Sigmoid colon (tissue), 6 donors: ENCODE measurements at regions not wholly inside any gene's neighbourhood (a gene's known extent, or its start where the extent isn't known, plus 50 kb on each side); places are given as distances from the start of the nearest gene placed in this dataset.

ENCODE experiments used
- DNase-seq: peaks from one replicate; pipeline ENCODE4 v3.0.0-alpha.2; 2019
- H3K27ac ChIP-seq, 4 donors: fragments of 200-600 bp; sonication (generic); one replicate each; pipeline ENCODE4 v1.5.1; 2016 to 2019; ENCODE audit warnings: mild to moderate bottlenecking in 1 of 4
- H3K27me3 ChIP-seq, 3 donors: fragments of 200-600 bp; sonication (generic); one replicate each; pipeline ENCODE4 v1.5.1; 2019; ENCODE audit warnings: mild to moderate bottlenecking in 1 of 3
- H3K36me3 ChIP-seq, 4 donors: fragments of 200-600 bp; sonication (generic); one replicate each; pipeline ENCODE4 v1.5.1; 2016 to 2019
- H3K4me1 ChIP-seq, 4 donors: fragments of 200-600 bp; sonication (generic); one replicate each; pipeline ENCODE4 v1.5.1; 2017 to 2019
- H3K4me3 ChIP-seq, 4 donors: fragments of 200-600 bp; sonication (generic); one replicate each; pipeline ENCODE4 v1.5.1; 2017 to 2019; ENCODE audit warnings: mild to moderate bottlenecking in 2 of 4, moderate library complexity in 1 of 4
- H3K9me3 ChIP-seq, 4 donors: fragments of 200-600 bp in 3 of 4; sonication (generic) in 3 of 4; one replicate each; pipeline versions ENCODE4 v1.5.1 to v1.6.1; 2013 to 2019
- EP300 ChIP-seq, 4 donors: sonication (generic); formaldehyde crosslinking; IDR thresholded peaks; one replicate each; pipeline ENCODE4 v1.6.1; 2017; ENCODE audit warnings: antibody characterized with exemption in 4 of 4
- POLR2A ChIP-seq, 2 donors: fragments of 450-650 bp; IDR thresholded peaks; one replicate each; pipeline ENCODE4 v1.6.1; 2016; ENCODE audit warnings: antibody characterized with exemption in 2 of 2, mild to moderate bottlenecking in 2 of 2, moderate library complexity in 2 of 2
- POLR2AphosphoS5 ChIP-seq, 4 donors: sonication (generic); formaldehyde crosslinking; IDR thresholded peaks; one replicate each; pipeline ENCODE4 v1.6.1; 2017; ENCODE audit warnings: antibody characterized with exemption in 4 of 4
- WGBS, 2 donors: extraction: QIAGEN DNeasy Blood & Tissue Kit; methylation state at CpG; one replicate each; pipeline ENCODE4 v1.1.7; 2013; 5-methylcytosine and 5-hydroxymethylcytosine counted together
- intact Hi-C: fragments of 100-400 bp; cut with DNase I; formaldehyde crosslinking; loops from one replicate; pipeline ENCODE4 v1.15.1; 2023
- TF ChIP-seq, protein P1 (sequence below), 4 experiments: fragments of 450-650 bp in 3 of 4; fragments of 200-600 bp in 1 of 4; IDR thresholded peaks; one replicate each; pipeline ENCODE4 v1.5.1; 2016 to 2019; ENCODE audit warnings: antibody characterized with exemption in 4 of 4, mild to moderate bottlenecking in 3 of 4, moderate library complexity in 2 of 4
- donor health status: healthy with polysubstance abuse.
- donor health status: healthy.

DNA sequence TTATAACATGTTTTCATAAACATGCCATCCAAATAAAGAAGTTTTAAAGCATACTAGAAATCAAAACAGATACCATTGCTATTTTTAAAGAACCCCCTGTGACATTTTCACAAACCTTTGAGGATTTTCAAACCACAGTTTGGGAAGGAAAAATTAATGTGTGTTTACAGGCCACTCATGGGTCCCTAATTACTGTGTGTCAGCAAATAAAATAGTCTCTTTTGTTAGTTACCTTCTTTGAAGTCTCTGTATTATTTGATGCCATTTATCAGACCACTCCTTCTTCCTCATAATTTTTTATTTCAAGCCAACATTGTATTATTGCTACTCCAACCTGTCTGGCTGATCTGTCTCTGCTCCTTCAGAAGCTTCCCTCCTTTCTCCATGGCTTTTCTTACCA is 72.6 kb upstream of the TET2 start:
- intact Hi-C loops = no loop called here
- no peak for DNase-seq
- no peak for TF ChIP-seq EP300 (IDR thresholded peaks at IDR 0.05)
- no peak for TF ChIP-seq POLR2A (IDR thresholded peaks at IDR 0.05)
- TF ChIP-seq, protein P1, sequence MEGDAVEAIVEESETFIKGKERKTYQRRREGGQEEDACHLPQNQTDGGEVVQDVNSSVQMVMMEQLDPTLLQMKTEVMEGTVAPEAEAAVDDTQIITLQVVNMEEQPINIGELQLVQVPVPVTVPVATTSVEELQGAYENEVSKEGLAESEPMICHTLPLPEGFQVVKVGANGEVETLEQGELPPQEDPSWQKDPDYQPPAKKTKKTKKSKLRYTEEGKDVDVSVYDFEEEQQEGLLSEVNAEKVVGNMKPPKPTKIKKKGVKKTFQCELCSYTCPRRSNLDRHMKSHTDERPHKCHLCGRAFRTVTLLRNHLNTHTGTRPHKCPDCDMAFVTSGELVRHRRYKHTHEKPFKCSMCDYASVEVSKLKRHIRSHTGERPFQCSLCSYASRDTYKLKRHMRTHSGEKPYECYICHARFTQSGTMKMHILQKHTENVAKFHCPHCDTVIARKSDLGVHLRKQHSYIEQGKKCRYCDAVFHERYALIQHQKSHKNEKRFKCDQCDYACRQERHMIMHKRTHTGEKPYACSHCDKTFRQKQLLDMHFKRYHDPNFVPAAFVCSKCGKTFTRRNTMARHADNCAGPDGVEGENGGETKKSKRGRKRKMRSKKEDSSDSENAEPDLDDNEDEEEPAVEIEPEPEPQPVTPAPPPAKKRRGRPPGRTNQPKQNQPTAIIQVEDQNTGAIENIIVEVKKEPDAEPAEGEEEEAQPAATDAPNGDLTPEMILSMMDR (IDR thresholded peaks at IDR 0.05) = no peak
- TF ChIP-seq POLR2AphosphoS5 (IDR thresholded peaks at IDR 0.05) = no peak
- Histone ChIP-seq H3K9me3 (no peaks in the 10 kb centered on the region), H3K4me1 (no peaks in the 10 kb centered on the region), H3K27ac (no peak overlapping the region), H3K36me3 (no peaks in the 10 kb centered on the region), H3K27me3 (no peaks in the 10 kb centered on the region), H3K4me3 (no peak overlapping the region)

DNA sequence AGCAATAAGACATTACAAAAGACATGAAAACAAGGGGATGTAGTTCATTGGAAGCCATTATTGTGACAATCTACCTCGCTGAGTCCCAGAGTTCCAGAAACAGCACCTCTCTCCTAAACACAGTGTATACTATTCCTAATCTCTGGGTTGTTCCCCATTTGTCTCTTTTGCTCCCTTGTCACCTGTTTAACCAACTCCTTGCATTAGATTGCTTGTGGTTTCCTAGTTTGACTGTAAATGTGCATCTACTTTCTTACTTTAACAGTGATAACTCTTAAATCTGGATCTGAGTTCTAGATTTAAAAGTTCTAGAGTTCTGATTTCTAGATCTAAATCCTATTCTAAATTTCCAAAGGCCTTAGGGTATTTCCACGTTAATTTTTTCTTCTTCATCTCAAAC is 71.6 kb upstream of the TET2 start:
- no peak for TF ChIP-seq EP300 (IDR thresholded peaks at IDR 0.05)
- TF ChIP-seq POLR2AphosphoS5 (IDR thresholded peaks at IDR 0.05) = no peak
- TF ChIP-seq, protein P1 (IDR thresholded peaks at IDR 0.05) = no peak
- no peak for TF ChIP-seq POLR2A (IDR thresholded peaks at IDR 0.05)
- H3K27me3 ChIP-seq = no peaks in the 10 kb centered on the region
- no peak overlapping the region for H3K4me3 ChIP-seq
- no peaks in the 10 kb centered on the region for H3K36me3 ChIP-seq
- 65 to 70% methylated on average over 2 of the region's 2 CpGs for WGBS, 2 donors
- H3K9me3 ChIP-seq = no peaks in the 10 kb centered on the region
- intact Hi-C loops = no loop called here
- H3K4me1 ChIP-seq = no peaks in the 10 kb centered on the region
- H3K27ac ChIP-seq = no peak overlapping the region
- DNase-seq = no peak

- Histone ChIP-seq H3K27ac (peak overlapping the region in 2 of 4 donors; percentile 3 to 41), H3K36me3 (no peaks in the 10 kb centered on the region), H3K4me1 (peaks cover 0 to 25% (median 8%) of the 10 kb centered on the region in 4 donors), H3K27me3 (no peaks in the 10 kb centered on the region), H3K4me3 (peak overlapping the region in 2 of 4 donors; percentile 3 to 12), H3K9me3 (no peaks in the 10 kb centered on the region)
- TF ChIP-seq POLR2AphosphoS5 (IDR thresholded peaks at IDR 0.05) = peak in 1 of 4 donors; percentile 36
- TF ChIP-seq EP300 (IDR thresholded peaks at IDR 0.05) = no peak
- 19 to 49% methylated on average over 10 of the region's 10 CpGs for WGBS, 2 donors
- intact Hi-C loops = no loop called here
- DNase-seq = no peak
Measured at GRCh38 chr4:105088110-105088879, 58.4 kb upstream of the TET2 start.

- peak; percentile 17 to 84 (median 74) for TF ChIP-seq POLR2AphosphoS5 (IDR thresholded peaks at IDR 0.05)
- no peak for TF ChIP-seq POLR2A (IDR thresholded peaks at IDR 0.05)
- TF ChIP-seq EP300 (IDR thresholded peaks at IDR 0.05) = peak in 1 of 4 donors; percentile 31
- TF ChIP-seq, protein P1 (IDR thresholded peaks at IDR 0.05) = no peak
- Histone ChIP-seq H3K36me3 (no peaks in the 10 kb centered on the region), H3K4me3 (no peak overlapping the region), H3K27me3 (no peaks in the 10 kb centered on the region), H3K9me3 (no peaks in the 10 kb centered on the region), H3K27ac (no peak overlapping the region), H3K4me1 (peaks cover 0 to 25% (median 8%) of the 10 kb centered on the region in 4 donors)
- DNase-seq = no peak
- WGBS, 2 donors = 17 to 62% methylated on average over 1 of the region's 1 CpG
- intact Hi-C loops = no loop called here
Measured at GRCh38 chr4:105092356-105092755, 54.3 kb upstream of the TET2 start.

DNA sequence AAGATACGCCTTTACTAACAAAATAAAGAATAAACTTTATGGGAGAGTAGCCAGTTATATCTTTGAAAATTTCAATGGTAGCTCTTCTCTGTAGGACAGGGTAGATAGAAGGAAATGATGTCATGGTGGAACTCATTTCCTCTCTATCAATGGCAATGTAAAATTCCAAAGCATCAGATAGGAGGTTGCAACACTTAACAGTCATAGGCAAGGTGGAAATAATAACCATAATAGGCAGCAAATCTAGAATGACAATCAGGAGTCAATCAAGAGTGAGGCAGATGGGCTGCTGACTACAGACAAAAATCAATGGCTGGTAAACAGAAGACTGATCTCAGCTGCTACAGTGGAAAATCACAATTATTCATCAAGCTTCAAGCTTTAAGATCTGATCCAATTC is 53.9 kb upstream of the TET2 start:
- H3K4me1 ChIP-seq = peaks cover 0 to 22% (median 7%) of the 10 kb centered on the region in 4 donors
- H3K27me3 ChIP-seq = no peaks in the 10 kb centered on the region
- no peak overlapping the region for H3K27ac ChIP-seq
- no peak for TF ChIP-seq POLR2A (IDR thresholded peaks at IDR 0.05)
- no peak for TF ChIP-seq POLR2AphosphoS5 (IDR thresholded peaks at IDR 0.05)
- TF ChIP-seq, protein P1 (IDR thresholded peaks at IDR 0.05) = no peak
- no peak for TF ChIP-seq EP300 (IDR thresholded peaks at IDR 0.05)
- no peak overlapping the region for H3K4me3 ChIP-seq
- no peaks in the 10 kb centered on the region for H3K36me3 ChIP-seq
- H3K9me3 ChIP-seq = no peaks in the 10 kb centered on the region
- intact Hi-C loops = no loop called here
- DNase-seq = no peak
- WGBS, 2 donors = 22 to 60% methylated on average over 1 of the region's 1 CpG
